ENCODE measurements at regions not wholly inside any gene's neighbourhood (a gene's known extent, or its start where the extent isn't known, plus 50 kb on each side); places are given as distances from the start of the nearest gene placed in this dataset.
A peak's percentile ranks its signal among the peaks of the same experiment; 100 is the strongest.
"Not testable (repeated sequence)": the region's sequence is repeated elsewhere in the genome, so short reads cannot be mapped to it uniquely, and the experiment has no call there.

- DNase-seq: no peak
Measured at GRCh38 chr5:15183520-15183919, 311.9 kb upstream of the ANKH start.

GRCh38 chr5:15170173-15170572 lies 298.6 kb upstream of the ANKH start:
- no peak for DNase-seq

GRCh38 chr5:15168358-15168757 lies 296.8 kb upstream of the ANKH start:
- no peak for DNase-seq

- no peak for DNase-seq
Measured at GRCh38 chr5:15160091-15160490, 288.5 kb upstream of the ANKH start.

GRCh38 chr5:15159606-15160005 lies 288.0 kb upstream of the ANKH start:
- DNase-seq: no peak

GRCh38 chr5:15142458-15142857 lies 270.9 kb upstream of the ANKH start:
- DNase-seq: no peak

GRCh38 chr5:15137414-15137813 lies 265.8 kb upstream of the ANKH start:
- no peak for DNase-seq

- DNase-seq: no peak
Measured at GRCh38 chr5:15135661-15136060, 264.1 kb upstream of the ANKH start.

GRCh38 chr5:15133456-15133965 lies 261.9 kb upstream of the ANKH start:
- DNase-seq: no peak

- no peak for DNase-seq
Measured at GRCh38 chr5:15132816-15133405, 261.3 kb upstream of the ANKH start.

GRCh38 chr5:15131909-15132308 lies 260.3 kb upstream of the ANKH start:
- DNase-seq: no peak

GRCh38 chr5:15124871-15125568 lies 253.4 kb upstream of the ANKH start:
- DNase-seq: no peak

- no peak for DNase-seq
Measured at GRCh38 chr5:15124461-15124860, 252.9 kb upstream of the ANKH start.

- no peak for DNase-seq
Measured at GRCh38 chr5:15117688-15118087, 246.1 kb upstream of the ANKH start.

GRCh38 chr5:15116996-15117395 lies 245.4 kb upstream of the ANKH start:
- DNase-seq: no peak

- DNase-seq: no peak
Measured at GRCh38 chr5:15106530-15107283, 235.1 kb upstream of the ANKH start.

GRCh38 chr5:15105799-15106393 lies 234.3 kb upstream of the ANKH start:
- DNase-seq: peak; percentile 38

- no peak for DNase-seq
Measured at GRCh38 chr5:15103864-15104263, 232.3 kb upstream of the ANKH start.

- DNase-seq: no peak
Measured at GRCh38 chr5:15103130-15103529, 231.6 kb upstream of the ANKH start.

- DNase-seq: no peak
Measured at GRCh38 chr5:15097552-15097951, 226.0 kb upstream of the ANKH start.

GRCh38 chr5:15096686-15097085 lies 225.1 kb upstream of the ANKH start:
- DNase-seq: not testable (repeated sequence)

GRCh38 chr5:15092801-15093200 lies 221.2 kb upstream of the ANKH start:
- no peak for DNase-seq

GRCh38 chr5:15085671-15086070 lies 214.1 kb upstream of the ANKH start:
- DNase-seq: no peak

GRCh38 chr5:15082096-15082495 lies 210.5 kb upstream of the ANKH start:
- no peak for DNase-seq

Data from NCI-H226 (cell line).